B cell (primary cell): ENCODE measurements at regions not wholly inside any gene's neighbourhood (a gene's known extent, or its start where the extent isn't known, plus 50 kb on each side); places are given as distances from the start of the nearest gene placed in this dataset.

Experiments
- ATAC-seq: fragments of 200-7000 bp; cut with Tn5 transposase; one replicate; pipeline ENCODE4 v1.10.0; 2021; ENCODE audit warnings: low read depth, mild to moderate bottlenecking, moderate number of reproducible peaks, moderate library complexity
- CTCF ChIA-PET: fragments of 350-600 bp; sonication (Branson Sonifier 250); formaldehyde crosslinking; loops from one replicate; lab custom pipeline; 2021; ENCODE audit warnings: antibody characterized with exemption, inconsistent platforms; lab: Charles Lee
- POLR2A ChIA-PET: fragments of 350-600 bp; sonication (Branson Sonifier 250); formaldehyde crosslinking; loops from one replicate; lab custom pipeline; 2021; ENCODE audit warnings: antibody characterized with exemption; lab: Charles Lee
- DNase-seq: peaks from one replicate; pipeline ENCODE4 v3.0.0; 2013
- H2AFZ ChIP-seq: 2 replicates; pipeline ENCODE4 v1.6.1; 2012; ENCODE audit warnings: mild to moderate bottlenecking, low read depth, low read length; ENCODE audit not compliant: insufficient read depth, poor library complexity, severe bottlenecking
- H3K27ac ChIP-seq, 2 donors: 1 replicate in 1 of 2; 2 replicates in 1 of 2; pipeline ENCODE4 v1.5.1; 2012 to 2013; ENCODE audit warnings: low read length in 2 of 2, mild to moderate bottlenecking in 2 of 2, moderate library complexity in 1 of 2
- H3K27me3 ChIP-seq, 4 experiments: fragments of 200-600 bp in 1 of 4; sonication (generic) in 1 of 4; replicated peaks in 1 of 4; 1 replicate in 2 of 4; 2 replicates in 2 of 4; pipeline versions ENCODE4 v1.6.1 to v1.7.0; 2013 to 2016; ENCODE audit warnings: low read length in 3 of 4, mild to moderate bottlenecking in 2 of 4, mixed read lengths in 1 of 4, moderate library complexity in 1 of 4; ENCODE audit not compliant: insufficient read depth in 4 of 4, control insufficient read depth in 3 of 4; ENCODE audit errors: control extremely low read depth in 1 of 4
- H3K36me3 ChIP-seq, 2 experiments: replicated peaks in 1 of 2; 1 replicate in 1 of 2; 2 replicates in 1 of 2; pipeline versions ENCODE4 v1.6.1 to v1.7.1; 2013; ENCODE audit warnings: low read length in 1 of 2; ENCODE audit not compliant: insufficient read depth in 2 of 2, control insufficient read depth in 1 of 2; ENCODE audit errors: control extremely low read depth in 1 of 2, extremely low read depth in 1 of 2
- H3K4me1 ChIP-seq, 2 donors: fragments of 200-600 bp in 1 of 2; sonication (generic) in 1 of 2; 1 replicate in 1 of 2; 2 replicates in 1 of 2; pipeline versions ENCODE4 v1.5.1 to v1.6.1; 2013 to 2017; ENCODE audit warnings: low read length in 2 of 2; ENCODE audit not compliant: control insufficient read depth in 2 of 2, insufficient read depth in 2 of 2
- H3K4me2 ChIP-seq: replicated peaks from 2 replicates; pipeline ENCODE3; 2012; ENCODE audit warnings: mild to moderate bottlenecking, low read depth, low read length; ENCODE audit not compliant: poor library complexity, severe bottlenecking
- H3K4me3 ChIP-seq, 5 experiments: fragments of 200-600 bp in 1 of 5; sonication (generic) in 1 of 5; 1 replicate in 3 of 5; 2 replicates in 2 of 5; pipeline versions ENCODE4 v1.5.1 to v1.7.0; 2011 to 2016; ENCODE audit warnings: low read length in 4 of 5, mild to moderate bottlenecking in 4 of 5, low read depth in 2 of 5, control low read depth in 1 of 5, moderate library complexity in 1 of 5; ENCODE audit not compliant: insufficient read depth in 1 of 5; ENCODE audit errors: control extremely low read depth in 1 of 5, extremely low read depth in 1 of 5
- H3K79me2 ChIP-seq: fragments of 200-600 bp; sonication (generic); one replicate; pipeline ENCODE4 v1.6.0; 2016; ENCODE audit warnings: low read length; ENCODE audit not compliant: control insufficient read depth, insufficient read depth
- H3K9ac ChIP-seq: fragments of 200-600 bp; sonication (generic); 2 replicates; pipeline ENCODE4 v1.6.1; 2017; ENCODE audit warnings: mild to moderate bottlenecking, low read length, moderate library complexity
- H3K9me3 ChIP-seq, 3 donors: one replicate each; pipeline versions ENCODE4 v1.6.1 to v1.7.1; 2013; ENCODE audit warnings: low read length in 2 of 3; ENCODE audit not compliant: control insufficient read depth in 2 of 3, insufficient read depth in 1 of 3; ENCODE audit errors: control extremely low read depth in 1 of 3
- H4K20me1 ChIP-seq: 2 replicates; pipeline ENCODE4 v1.6.0; 2012; ENCODE audit warnings: mild to moderate bottlenecking, low read length; ENCODE audit not compliant: insufficient read depth, control insufficient read depth, poor library complexity, severe bottlenecking
- H3K27ac Mint-ChIP-seq: one replicate; pipeline ENCODE4 v1.8.0; 2021; ENCODE audit warnings: mixed read lengths
- H3K27me3 Mint-ChIP-seq: one replicate; pipeline ENCODE4 v1.8.0; 2021; ENCODE audit warnings: mixed read lengths
- H3K4me1 Mint-ChIP-seq: one replicate; pipeline ENCODE4 v1.8.0; 2021; ENCODE audit warnings: mixed read lengths
- H3K4me3 Mint-ChIP-seq: one replicate; pipeline ENCODE4 v1.8.0; 2021; ENCODE audit warnings: mixed read lengths
- H3K9me3 Mint-ChIP-seq: one replicate; pipeline ENCODE4 v1.8.0; 2022; ENCODE audit warnings: mixed read lengths; ENCODE audit not compliant: insufficient read depth
- CTCF ChIP-seq: fragments of 200-600 bp; IDR thresholded peaks from one replicate; pipeline ENCODE4 v1.8.0; 2022; ENCODE audit warnings: antibody characterized with exemption, mild to moderate bottlenecking
- EZH2 ChIP-seq: IDR thresholded peaks from 2 replicates; pipeline ENCODE4 v1.6.1; 2012; ENCODE audit warnings: borderline replicate concordance, low read depth, mild to moderate bottlenecking, moderate library complexity, low read length; ENCODE audit not compliant: insufficient read depth, poor library complexity, severe bottlenecking
- WGBS: methylation state at CpG from one replicate; pipeline ENCODE4 v1.1.5; 2013; ENCODE audit warnings: missing lambda C conversion rate; ENCODE audit not compliant: insufficient coverage; 5-methylcytosine and 5-hydroxymethylcytosine counted together
- intact Hi-C: fragments of 100-400 bp; cut with micrococcal nuclease; formaldehyde crosslinking; loops from one replicate; pipeline ENCODE4 v1.10.0; 2022

- Histone ChIP-seq H3K79me2 (no peaks in the 10 kb centered on the region), H3K36me3 (no peaks in the 10 kb centered on the region), H3K4me1 (no peaks in the 10 kb centered on the region), H3K4me3 (no peak overlapping the region), H3K9ac (no peak overlapping the region), H3K27me3 (no peaks in the 10 kb centered on the region), H3K4me2 (no peak overlapping the region), H2AFZ (no peak overlapping the region), H3K27ac (no peak overlapping the region), H4K20me1 (no peaks in the 10 kb centered on the region), H3K9me3 (peaks cover 0 to 6% (median 0%) of the 10 kb centered on the region in 3 donors)
- POLR2A ChIA-PET: no interaction called here
- intact Hi-C loops: no loop called here
- H3K9me3 Mint-ChIP-seq: peaks cover 3% of the 10 kb centered on the region
- H3K27me3 Mint-ChIP-seq: peaks cover 3% of the 10 kb centered on the region
- 93% methylated on average over 2 of the region's 2 CpGs for WGBS
- no peak overlapping the region for H3K4me3 Mint-ChIP-seq
- DNase-seq: no peak
- no peaks in the 10 kb centered on the region for H3K4me1 Mint-ChIP-seq
- CTCF ChIA-PET: no interaction called here
- no peak overlapping the region for H3K27ac Mint-ChIP-seq
- no peak for TF ChIP-seq CTCF
- TF ChIP-seq EZH2: no peak
- no peak for ATAC-seq
Measured at GRCh38 chr9:84512493-84512892, 157.0 kb upstream of the NTRK2 start.

- CTCF ChIA-PET: no interaction called here
- TF ChIP-seq EZH2 (no peak), CTCF (no peak)
- Histone ChIP-seq H3K36me3 (no peaks in the 10 kb centered on the region), H3K27ac (no peak overlapping the region), H3K4me3 (no peak overlapping the region), H3K9me3 (peaks cover 0 to 5% (median 0%) of the 10 kb centered on the region in 3 donors), H3K79me2 (no peaks in the 10 kb centered on the region), H2AFZ (no peak overlapping the region), H3K9ac (no peak overlapping the region), H3K27me3 (no peaks in the 10 kb centered on the region), H3K4me2 (no peak overlapping the region), H4K20me1 (no peaks in the 10 kb centered on the region), H3K4me1 (no peaks in the 10 kb centered on the region)
- no peak overlapping the region for H3K4me3 Mint-ChIP-seq
- no CpG with 5 or more reads among the region's 1 CpG for WGBS
- peaks cover 5% of the 10 kb centered on the region for H3K9me3 Mint-ChIP-seq
- no peak for ATAC-seq
- intact Hi-C loops: no loop called here
- POLR2A ChIA-PET: no interaction called here
- no peak for DNase-seq
- H3K27ac Mint-ChIP-seq: no peak overlapping the region
- peaks cover 3% of the 10 kb centered on the region for H3K27me3 Mint-ChIP-seq
- H3K4me1 Mint-ChIP-seq: no peaks in the 10 kb centered on the region
Measured at GRCh38 chr9:84513473-84513872, 156.1 kb upstream of the NTRK2 start.
